GM12878 (cell line): ENCODE measurements at regions not wholly inside any gene's neighbourhood (a gene's known extent, or its start where the extent isn't known, plus 50 kb on each side); places are given as distances from the start of the nearest gene placed in this dataset.

Experiments
- CHD4 ChIP-seq: fragments of 200-600 bp; sonication (generic); IDR thresholded peaks from 2 replicates; pipeline ENCODE4 v1.6.1; 2016; ENCODE audit warnings: mild to moderate bottlenecking
- EGR1 ChIP-seq, 2 experiments: IDR thresholded peaks; 1 replicate in 1 of 2; 2 replicates in 1 of 2; pipeline ENCODE4 v1.6.1; 2011 to 2012; ENCODE audit warnings: low read depth in 2 of 2, low read length in 2 of 2, borderline replicate concordance in 1 of 2, mild to moderate bottlenecking in 1 of 2, moderate library complexity in 1 of 2
- SKIL ChIP-seq: fragments of 450-650 bp; IDR thresholded peaks from 2 replicates; pipeline ENCODE4 v1.6.1; 2017; ENCODE audit warnings: mild to moderate bottlenecking, low read depth, inconsistent platforms; ENCODE audit not compliant: poor library complexity, severe bottlenecking
- SP1 ChIP-seq: IDR thresholded peaks from one replicate; pipeline ENCODE4 v1.6.1; 2011; ENCODE audit warnings: low read depth, low read length
- STAT3 ChIP-seq: IDR thresholded peaks from 2 replicates; pipeline ENCODE4 v1.6.1; 2011; ENCODE audit warnings: low read depth, low read length, improper control_type of control experiment
- TF ChIP-seq, protein P1 (sequence below): fragments of 450-650 bp; formaldehyde crosslinking; IDR thresholded peaks from 2 replicates; pipeline ENCODE4 v1.5.0; 2022; ENCODE audit warnings: mild to moderate bottlenecking, missing genetic modification characterization

- TF ChIP-seq, protein P1, sequence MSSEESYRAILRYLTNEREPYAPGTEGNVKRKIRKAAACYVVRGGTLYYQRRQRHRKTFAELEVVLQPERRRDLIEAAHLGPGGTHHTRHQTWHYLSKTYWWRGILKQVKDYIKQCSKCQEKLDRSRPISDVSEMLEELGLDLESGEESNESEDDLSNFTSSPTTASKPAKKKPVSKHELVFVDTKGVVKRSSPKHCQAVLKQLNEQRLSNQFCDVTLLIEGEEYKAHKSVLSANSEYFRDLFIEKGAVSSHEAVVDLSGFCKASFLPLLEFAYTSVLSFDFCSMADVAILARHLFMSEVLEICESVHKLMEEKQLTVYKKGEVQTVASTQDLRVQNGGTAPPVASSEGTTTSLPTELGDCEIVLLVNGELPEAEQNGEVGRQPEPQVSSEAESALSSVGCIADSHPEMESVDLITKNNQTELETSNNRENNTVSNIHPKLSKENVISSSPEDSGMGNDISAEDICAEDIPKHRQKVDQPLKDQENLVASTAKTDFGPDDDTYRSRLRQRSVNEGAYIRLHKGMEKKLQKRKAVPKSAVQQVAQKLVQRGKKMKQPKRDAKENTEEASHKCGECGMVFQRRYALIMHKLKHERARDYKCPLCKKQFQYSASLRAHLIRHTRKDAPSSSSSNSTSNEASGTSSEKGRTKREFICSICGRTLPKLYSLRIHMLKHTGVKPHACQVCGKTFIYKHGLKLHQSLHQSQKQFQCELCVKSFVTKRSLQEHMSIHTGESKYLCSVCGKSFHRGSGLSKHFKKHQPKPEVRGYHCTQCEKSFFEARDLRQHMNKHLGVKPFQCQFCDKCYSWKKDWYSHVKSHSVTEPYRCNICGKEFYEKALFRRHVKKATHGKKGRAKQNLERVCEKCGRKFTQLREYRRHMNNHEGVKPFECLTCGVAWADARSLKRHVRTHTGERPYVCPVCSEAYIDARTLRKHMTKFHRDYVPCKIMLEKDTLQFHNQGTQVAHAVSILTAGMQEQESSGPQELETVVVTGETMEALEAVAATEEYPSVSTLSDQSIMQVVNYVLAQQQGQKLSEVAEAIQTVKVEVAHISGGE (CRISPR knock-in tag), result no peak
- no peak for TF ChIP-seq CHD4
- TF ChIP-seq SP1, result no peak
- TF ChIP-seq SKIL, result no peak
- no peak for TF ChIP-seq EGR1 (IDR thresholded peaks at IDR 0.05; ENCODE audit: borderline replicate concordance in 1 of 2, low read depth in 2 of 2, low read length in 2 of 2)
- TF ChIP-seq STAT3, result no peak
Observed at GRCh38 chr16:85348911-85349334, 236.7 kb upstream of the CIBAR2 start (continued).
